Stimulated activated CD8-positive, alpha-beta memory T cell treated with anti-CD3 and anti-CD28 coated beads, Interleukin-2, amount 100 ng/mL, for 48 hours (primary cell): ENCODE measurements at regions not wholly inside any gene's neighbourhood (a gene's known extent, or its start where the extent isn't known, plus 50 kb on each side); places are given as distances from the start of the nearest gene placed in this dataset.

ENCODE experiments used
- DNase-seq, 2 donors: peaks; one replicate each; pipeline ENCODE4 v3.0.0-alpha.2; 2020; ENCODE audit warnings: low read depth in 2 of 2

- no peak for DNase-seq
These were observed 728.0 kb upstream of the TENM4 start for GRCh38 chr11:80168796-80169195.

GRCh38 chr11:80167766-80168165, 726.9 kb upstream of the TENM4 start:
- DNase-seq: no peak

GRCh38 chr11:80165744-80166143, 724.9 kb upstream of the TENM4 start:
- no peak for DNase-seq

GRCh38 chr11:80163441-80163840, 722.6 kb upstream of the TENM4 start:
- DNase-seq: no peak

- DNase-seq: no peak
These were observed 722.2 kb upstream of the TENM4 start for GRCh38 chr11:80163011-80163410.

GRCh38 chr11:80162387-80162786, 721.6 kb upstream of the TENM4 start:
- no peak for DNase-seq

- no peak for DNase-seq
These were observed 716.6 kb upstream of the TENM4 start for GRCh38 chr11:80157447-80157846.

- no peak for DNase-seq
These were observed 715.2 kb upstream of the TENM4 start for GRCh38 chr11:80156062-80156461.

GRCh38 chr11:80155412-80156017, 714.7 kb upstream of the TENM4 start:
- no peak for DNase-seq

- DNase-seq: no peak
These were observed 705.4 kb upstream of the TENM4 start for GRCh38 chr11:80146232-80146631.

GRCh38 chr11:80144897-80145594, 704.2 kb upstream of the TENM4 start:
- DNase-seq: no peak

GRCh38 chr11:80136991-80137390, 696.2 kb upstream of the TENM4 start:
- no peak for DNase-seq

- no peak for DNase-seq
These were observed 688.6 kb upstream of the TENM4 start for GRCh38 chr11:80129396-80129795.

- DNase-seq: no peak
These were observed 681.4 kb upstream of the TENM4 start for GRCh38 chr11:80122211-80122610.

- DNase-seq: no peak
These were observed 677.2 kb upstream of the TENM4 start for GRCh38 chr11:80118073-80118472.

- no peak for DNase-seq
These were observed 676.0 kb upstream of the TENM4 start for GRCh38 chr11:80116796-80117195.

- DNase-seq: no peak
These were observed 668.8 kb upstream of the TENM4 start for GRCh38 chr11:80109652-80110051.

- DNase-seq: no peak
These were observed 668.2 kb upstream of the TENM4 start for GRCh38 chr11:80109031-80109430.

GRCh38 chr11:80107415-80107814, 666.6 kb upstream of the TENM4 start:
- no peak for DNase-seq

- DNase-seq: no peak
These were observed 663.4 kb upstream of the TENM4 start for GRCh38 chr11:80104191-80104590.

GRCh38 chr11:80103142-80103859, 662.5 kb upstream of the TENM4 start:
- no peak for DNase-seq

GRCh38 chr11:80097146-80097545, 656.3 kb upstream of the TENM4 start:
- DNase-seq: no peak

GRCh38 chr11:80096736-80097135, 655.9 kb upstream of the TENM4 start:
- DNase-seq: no peak
